Right ventricle myocardium inferior (tissue), 1 donor: ENCODE measurements at regions not wholly inside any gene's neighbourhood (a gene's known extent, or its start where the extent isn't known, plus 50 kb on each side); places are given as distances from the start of the nearest gene placed in this dataset.
A peak's percentile ranks its signal among the peaks of the same experiment; 100 is the strongest.

Experiments
- ATAC-seq: fragments of 200-7000 bp; cut with Tn5 transposase; one replicate; pipeline ENCODE4 v1.9.1; 2020; ENCODE audit warnings: mild to moderate bottlenecking, moderate library complexity
- DNase-seq: peaks from one replicate; pipeline ENCODE4 v3.0.0; 2021; ENCODE audit errors: missing footprints
- intact Hi-C: fragments of 100-400 bp; cut with DNase I; formaldehyde crosslinking; loops from one replicate; pipeline ENCODE4 v1.11.0; 2022
- donor health status: DM: no; HTN: yes; CAD: no; lungs with severe emphysema.

DNA sequence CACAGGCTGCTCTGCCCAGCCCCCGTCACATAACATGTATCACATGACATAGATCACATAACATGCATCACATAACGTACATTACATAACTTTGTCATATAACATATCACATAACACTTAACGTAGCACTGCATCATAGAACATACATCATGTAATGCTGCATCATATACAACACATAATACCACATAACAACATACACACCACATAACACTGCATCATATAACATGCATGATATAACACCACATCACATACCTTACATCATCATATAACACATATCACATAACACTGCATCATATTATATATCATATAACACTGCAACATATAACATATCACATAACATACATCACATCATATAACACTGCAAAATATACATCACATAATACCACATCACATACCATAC lies 83.8 kb downstream of the AXIN2 start:
- intact Hi-C loops, result no loop called here
- no peak for DNase-seq
- no peak for ATAC-seq

DNA sequence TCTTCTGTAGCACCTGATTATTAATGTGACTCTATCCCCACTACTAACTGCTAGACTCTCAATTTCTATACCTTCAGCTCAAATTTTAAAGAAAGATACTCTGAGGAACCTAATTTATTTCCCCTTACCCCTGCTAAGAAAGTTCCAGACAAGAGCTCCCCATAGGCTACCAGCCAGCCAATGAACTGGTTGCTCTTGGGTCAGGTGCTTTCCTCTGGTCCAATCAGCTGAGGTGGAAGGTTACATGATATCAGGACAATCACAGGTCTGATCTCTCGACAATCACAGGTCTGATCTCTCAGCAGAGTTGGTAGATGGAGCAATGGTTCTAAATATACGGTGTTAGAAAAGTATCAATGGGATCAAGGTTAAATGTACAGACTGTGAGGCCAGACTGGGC lies 86.8 kb downstream of the AXIN2 start:
- ATAC-seq, result no peak

DNA sequence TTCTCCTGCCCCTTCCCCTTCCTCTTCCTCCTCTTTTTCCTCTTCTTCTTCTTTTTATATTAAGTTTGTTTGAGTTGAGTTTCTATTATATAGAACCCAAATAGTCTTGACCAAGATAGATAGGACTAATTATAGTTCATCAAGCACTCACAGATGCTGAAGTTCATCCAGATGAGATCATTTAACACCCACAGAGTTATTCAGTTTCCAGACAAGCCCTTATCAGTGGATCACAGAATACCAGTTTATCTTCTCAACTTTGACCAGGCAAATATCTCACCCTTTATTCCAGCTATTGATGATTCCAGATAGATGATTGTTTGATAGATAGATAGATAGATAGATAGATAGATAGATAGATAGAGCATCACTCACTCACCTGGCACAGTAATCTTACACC lies 87.5 kb downstream of the AXIN2 start:
- intact Hi-C loops, result no loop called here
- DNase-seq, result no peak
- ATAC-seq, result no peak

More for the DNA sequence above, 86.8 kb downstream of the AXIN2 start:
- no peak for DNase-seq
- intact Hi-C loops, result no loop called here

DNA sequence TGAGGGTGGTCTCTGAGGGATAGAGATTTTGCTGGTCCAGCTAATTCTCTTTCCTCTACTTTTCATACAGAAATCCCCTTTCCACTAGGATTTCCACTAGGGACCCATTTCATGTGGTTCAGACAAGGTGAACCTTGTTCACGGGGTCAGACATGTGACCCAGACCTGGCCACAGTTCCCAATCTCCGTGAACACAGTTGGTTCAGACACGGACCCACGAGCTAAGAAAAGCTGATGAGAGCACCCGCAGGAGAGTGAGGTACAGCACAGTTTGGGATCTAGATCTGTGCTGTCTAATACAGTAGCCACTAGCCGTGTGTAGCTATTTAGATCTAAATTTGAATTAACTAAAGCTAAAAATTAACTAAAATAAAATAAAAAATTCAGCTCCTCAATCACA lies 88.1 kb downstream of the AXIN2 start:
- DNase-seq (no peak), ATAC-seq (peak; percentile 38)
- intact Hi-C loops, result no loop called here

DNA sequence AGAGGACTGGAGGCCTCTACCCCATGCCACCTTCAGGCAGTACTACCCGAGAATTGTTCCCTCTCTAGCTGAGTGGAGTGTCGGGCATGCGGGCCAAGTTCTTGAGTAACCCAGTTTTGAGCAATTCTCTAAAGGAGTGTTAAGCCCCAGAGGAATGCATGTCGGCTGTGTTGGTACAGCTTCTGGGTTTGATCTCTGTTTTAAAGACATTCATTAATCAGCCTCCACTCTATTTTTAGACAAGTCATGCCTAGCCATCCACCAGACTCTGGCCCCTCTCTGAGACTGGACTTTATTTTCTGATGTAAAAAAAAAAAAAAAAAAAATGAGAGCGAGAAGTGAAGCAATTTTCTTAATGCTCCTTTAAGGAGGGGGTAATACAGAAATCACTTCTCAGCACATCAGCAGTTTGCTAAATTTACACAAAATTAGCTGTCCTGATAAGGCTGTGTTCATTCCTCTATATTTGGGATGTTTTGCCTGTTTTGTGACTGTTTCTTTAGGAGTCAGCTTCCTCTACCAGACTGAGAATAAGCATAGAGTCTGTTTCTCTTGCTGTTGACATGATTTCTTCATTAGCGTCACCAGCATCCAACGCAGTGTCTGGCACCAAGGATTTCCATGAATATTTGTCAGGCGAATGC lies 88.7 kb downstream of the AXIN2 start:
- DNase-seq (no peak), ATAC-seq (peak; percentile 60)
- intact Hi-C loops, result no loop called here

DNA sequence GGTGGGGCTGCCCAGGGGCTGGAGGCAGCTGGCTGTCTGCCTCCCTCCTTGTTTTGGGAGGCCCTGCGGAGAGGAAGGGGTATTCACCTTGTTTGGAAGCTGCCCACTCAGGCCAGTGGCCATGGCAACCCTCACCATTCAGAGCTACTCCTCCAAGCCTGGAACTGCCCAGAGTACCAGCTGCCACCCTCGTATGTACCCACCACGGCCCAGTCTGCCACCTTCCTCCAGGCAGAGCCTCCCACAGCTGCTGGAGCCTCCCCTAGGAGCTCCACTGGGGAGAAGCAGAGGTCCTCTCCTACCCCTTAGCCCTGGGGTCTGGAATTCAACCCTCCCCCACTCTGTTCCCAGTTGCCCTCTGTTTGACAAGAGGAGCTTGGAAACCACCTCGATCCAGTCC lies 90.7 kb downstream of the AXIN2 start:
- intact Hi-C loops, result no loop called here
- DNase-seq, result no peak
- ATAC-seq, result no peak

DNA sequence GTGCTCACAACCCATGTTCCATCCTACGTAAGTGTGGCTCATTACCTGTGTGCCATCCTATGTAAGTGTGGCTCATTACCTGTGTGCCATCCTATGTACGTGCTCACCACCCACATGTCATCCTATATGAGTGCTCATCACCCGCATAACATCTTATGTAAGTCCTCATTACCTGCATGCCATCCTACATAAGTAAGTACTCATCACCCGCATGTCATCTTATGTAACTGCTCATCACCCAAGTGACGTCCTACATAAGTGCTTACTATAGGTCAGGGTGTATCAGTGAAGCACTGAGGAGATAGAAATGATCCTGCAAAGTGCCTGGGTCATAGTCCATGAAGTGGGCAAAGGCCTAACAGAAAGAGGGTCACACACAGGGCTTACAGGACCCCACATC lies 93.1 kb downstream of the AXIN2 start:
- DNase-seq (no peak), ATAC-seq (no peak)
- intact Hi-C loops, result no loop called here

DNA sequence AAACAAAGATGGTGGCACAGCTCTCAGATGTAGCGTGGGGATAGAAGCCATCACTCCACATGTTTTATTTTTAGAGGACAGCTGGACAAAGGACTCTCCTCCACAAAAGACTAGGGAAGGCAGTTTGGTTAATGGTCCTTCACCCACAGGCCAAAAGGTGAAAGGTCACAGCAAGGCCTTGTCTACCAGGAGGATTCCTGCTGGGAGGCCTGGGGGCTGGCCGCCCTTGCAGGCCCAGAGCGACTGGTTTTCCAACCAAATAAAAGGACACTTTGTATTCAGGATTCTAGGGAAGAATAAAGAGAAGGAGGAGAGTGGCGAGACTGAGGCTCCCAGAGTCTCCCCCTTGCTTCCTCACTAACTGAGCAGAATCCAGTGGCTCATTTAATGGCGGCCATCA lies 94.3 kb downstream of the AXIN2 start:
- DNase-seq, result no peak
- intact Hi-C loops, result no loop called here
- no peak for ATAC-seq

DNA sequence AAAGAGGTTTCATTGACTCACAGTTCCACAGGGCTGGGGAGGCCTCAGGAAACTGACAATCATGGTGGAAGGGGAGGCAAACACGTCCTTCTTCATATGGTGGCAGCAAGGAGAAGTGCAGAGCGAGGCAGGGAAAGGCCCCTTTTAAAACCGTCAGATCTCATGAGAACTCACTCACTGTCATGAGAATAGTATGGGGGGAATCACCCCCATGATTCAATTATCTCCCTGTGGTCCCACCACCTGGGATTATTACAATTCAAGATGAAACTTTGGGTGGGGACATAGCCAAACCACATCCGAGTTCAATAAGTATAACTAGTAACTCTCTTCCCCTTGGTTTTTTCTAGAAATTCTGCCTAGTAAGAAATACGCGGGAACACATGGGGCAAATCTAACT lies 94.9 kb downstream of the AXIN2 start:
- intact Hi-C loops, result no loop called here
- ATAC-seq (no peak), DNase-seq (no peak)

DNA sequence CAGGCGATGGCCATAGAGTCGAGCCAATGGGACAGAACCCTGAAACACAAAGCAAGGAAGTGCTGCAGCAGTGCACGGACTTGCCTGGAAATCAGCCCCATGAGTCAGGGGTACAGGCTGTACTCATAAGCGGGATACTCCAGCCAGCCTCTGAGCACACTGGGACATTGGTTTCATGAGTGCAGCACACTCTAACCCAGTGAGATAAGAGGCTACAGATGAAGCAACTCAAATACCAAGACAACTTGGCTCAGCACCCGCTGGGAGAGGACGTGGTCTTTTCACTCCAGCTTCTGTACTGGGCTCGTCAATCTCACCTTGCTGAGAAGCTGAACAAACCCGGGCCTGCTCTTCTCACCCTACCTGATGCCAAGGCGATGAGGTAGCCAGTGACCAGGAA lies 98.2 kb downstream of the AXIN2 start:
- ATAC-seq, result peak; percentile 98
- DNase-seq, result peak; percentile 85
- intact Hi-C loops, result loop anchor here (1.0 to 5.0 kb wide), 6 partner anchors 22 to 469 kb away; no protein-coding TSS in a partner anchor

DNA sequence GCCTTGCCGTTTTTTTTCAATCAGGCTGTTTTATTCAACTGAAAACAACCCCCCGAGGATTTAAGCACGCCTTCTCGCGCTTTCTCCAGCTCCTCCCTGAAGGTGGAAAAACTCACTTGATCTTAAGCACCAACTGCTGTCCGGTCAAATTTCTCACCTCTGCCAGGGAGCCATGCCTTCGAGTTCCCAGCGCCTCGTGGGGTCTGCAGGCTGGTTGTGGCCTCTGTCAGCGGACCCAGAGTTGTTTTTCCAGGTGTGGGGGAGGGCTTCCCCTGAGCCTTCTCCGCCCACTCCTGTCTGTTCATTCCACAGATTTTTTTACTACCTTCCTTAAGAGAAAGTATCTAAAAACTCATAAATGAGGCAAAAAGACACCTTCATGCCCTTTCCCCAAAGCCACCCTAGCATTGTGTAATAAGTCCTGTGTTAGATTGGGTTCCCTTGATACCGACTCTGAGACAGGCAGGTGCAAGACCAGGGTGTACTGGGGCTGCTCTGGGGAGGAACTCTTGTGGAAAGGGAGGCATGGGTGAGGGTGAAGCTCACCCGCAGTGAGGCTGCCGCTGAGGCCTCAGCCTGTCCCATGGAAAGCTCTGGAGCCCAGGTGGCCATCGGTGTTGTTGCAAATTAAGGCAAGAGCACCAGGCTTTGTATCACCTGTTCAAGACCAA lies 101.6 kb downstream of the AXIN2 start:
- no peak for DNase-seq
- intact Hi-C loops, result loop anchor here (5.0 kb wide), 4 partner anchors 72 to 472 kb away; no protein-coding TSS in a partner anchor
- no peak for ATAC-seq

DNA sequence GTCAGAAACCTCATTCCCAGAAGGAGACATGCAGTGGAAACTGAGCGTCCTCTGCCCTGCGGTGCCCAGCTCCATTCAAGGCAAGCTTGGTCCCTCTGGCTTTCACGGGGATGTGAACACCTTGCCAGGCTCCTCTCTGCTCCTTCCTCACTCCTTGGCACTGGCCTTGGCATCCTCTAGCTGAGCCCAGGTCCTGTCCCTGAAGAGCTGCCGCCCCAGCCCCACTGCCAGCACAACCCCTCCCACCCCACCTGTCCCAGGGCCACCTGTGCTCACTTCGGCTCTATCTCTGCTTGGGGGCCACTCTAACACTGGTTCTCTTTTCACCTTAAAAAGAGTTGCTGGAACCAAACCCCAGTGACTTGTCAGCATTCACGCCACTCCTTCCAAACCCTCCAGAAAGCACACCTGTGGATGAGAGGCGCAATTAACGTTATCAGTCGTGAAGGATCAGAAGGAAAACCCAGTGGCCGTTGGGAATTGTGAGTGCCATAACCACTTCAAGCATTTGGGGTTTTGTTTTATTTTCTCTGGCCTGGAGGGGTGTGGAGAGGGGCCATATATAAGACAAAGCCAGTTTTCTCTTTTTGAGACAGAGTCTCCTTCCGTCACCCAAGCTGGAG lies 103.7 kb downstream of the AXIN2 start:
- ATAC-seq, result no peak
- intact Hi-C loops, result loop anchor here (5.0 kb wide), 1 partner anchor 340 kb away; no protein-coding TSS in a partner anchor

DNA sequence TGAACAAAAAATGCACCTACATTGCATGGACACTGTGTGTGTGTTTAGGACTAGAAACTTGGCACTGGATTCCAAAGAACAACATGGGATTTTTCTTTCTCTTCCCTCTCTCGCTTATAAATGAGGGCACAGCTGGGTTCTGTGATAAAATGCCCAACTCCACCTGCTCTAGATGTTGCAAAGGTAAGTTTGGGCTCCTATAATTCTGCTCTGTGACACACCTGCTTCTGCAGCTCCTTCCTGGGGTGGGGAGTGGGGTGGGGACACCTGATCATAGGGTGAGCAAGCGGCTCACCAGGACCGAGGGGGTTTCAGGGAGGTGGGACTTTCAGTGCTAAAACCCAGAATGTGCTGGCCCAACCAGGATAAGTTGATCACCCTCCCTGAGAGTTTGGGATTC lies 104.3 kb downstream of the AXIN2 start:
- ATAC-seq, result no peak
- DNase-seq, result no peak
- intact Hi-C loops, result loop anchor here (5.0 kb wide), 1 partner anchor 340 kb away; no protein-coding TSS in a partner anchor

More for the DNA sequence above, 103.7 kb downstream of the AXIN2 start:
- DNase-seq, result no peak

DNA sequence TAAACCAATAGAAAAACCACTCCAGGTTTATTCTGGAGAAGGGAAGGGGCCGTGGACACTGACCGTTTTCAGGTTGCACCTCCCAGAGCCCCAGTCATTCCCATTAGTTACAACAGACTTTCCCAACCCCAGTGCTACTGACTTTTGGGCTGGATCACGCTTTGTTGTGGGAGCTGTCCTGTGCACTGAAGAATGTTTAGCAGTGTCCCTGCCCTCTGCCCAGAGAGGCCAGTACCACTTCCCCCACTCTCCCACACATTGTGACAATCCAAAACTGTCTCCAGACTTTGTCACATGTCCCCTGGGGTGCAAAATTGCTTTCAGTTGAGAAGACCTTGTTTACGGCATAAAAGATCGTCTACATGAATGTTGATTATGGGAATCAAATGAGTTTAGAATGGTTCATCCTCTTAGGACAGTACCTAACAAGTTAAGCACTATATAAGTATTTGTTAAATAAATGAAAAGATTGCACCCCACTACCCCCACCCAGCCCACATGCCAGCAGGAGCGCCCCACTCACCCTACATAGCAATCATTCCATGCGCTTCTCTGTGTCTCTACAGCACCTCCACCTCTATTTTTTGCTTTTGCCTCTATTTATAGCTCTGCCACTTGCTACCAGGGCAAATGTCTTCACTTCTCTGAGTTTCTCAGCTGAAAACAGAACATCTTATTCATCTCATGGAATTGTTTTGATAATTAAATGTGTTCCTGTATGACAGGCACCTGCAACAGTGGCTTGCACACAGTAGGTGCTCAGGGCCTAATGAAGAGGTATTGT lies 104.9 kb downstream of the AXIN2 start:
- intact Hi-C loops, result loop anchor here (5.0 kb wide), 1 partner anchor 341 kb away; no protein-coding TSS in a partner anchor
- ATAC-seq (peak; percentile 74), DNase-seq (no peak)

DNA sequence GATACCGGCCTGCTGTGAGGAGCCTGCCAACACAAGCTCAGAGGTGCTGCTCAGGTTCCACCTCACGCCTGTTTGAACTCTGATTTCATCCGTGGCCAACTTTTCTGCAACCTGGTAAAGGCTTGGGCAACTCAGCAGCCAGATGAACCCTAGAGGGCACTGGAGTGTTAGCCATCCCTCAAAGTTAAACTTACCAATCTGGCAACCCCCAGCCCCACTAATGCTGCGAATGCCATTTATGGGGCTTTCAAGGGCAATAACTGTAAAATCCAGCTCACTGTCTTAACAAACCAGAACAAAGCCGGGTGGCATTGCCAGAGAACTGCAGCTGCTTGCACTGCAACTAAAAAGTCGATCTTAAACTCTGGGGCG lies 105.5 kb downstream of the AXIN2 start:
- ATAC-seq (peak; percentile 85), DNase-seq (no peak)
- intact Hi-C loops, result loop anchor here (5.0 kb wide), 1 partner anchor 341 kb away; no protein-coding TSS in a partner anchor

DNA sequence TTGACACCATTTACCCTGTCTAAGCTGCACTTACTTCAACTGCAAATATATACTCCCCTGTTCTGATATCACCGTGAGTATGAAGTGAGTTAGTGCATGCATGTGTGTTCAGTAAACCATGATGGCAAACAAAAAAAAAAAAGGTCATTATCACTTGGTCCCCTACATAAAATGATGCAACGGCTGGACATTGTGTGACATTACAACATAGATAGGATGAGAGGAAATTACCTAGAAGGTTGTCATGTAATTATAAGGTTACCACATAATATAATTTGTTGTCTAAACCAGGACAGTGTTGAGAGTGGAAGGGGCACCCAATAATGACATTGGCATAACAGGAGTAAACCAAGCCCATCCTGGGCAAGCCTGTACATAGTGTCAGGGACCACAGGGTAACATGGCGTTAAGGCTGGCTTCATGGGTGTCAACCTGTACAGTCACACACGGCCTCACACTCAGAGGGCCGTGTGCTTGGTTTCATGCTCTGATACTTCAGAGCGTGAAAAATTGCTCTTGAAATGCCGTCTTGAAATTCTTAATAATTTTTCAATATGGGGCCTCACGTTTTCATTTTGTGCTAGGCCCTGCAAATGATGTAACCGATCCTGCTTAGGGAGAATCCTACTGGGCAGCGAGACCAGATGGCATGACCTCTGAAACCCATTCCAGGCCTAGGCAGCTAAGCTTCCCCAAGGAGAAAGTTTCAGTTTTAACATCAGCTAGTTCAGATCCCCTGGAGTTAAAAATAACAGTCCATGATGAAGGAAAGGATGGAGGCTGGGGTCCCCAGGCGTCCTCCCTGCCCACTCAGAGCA lies 106.1 kb downstream of the AXIN2 start:
- DNase-seq (no peak), ATAC-seq (no peak)
- intact Hi-C loops, result loop anchor here (5.0 kb wide), 1 partner anchor 342 kb away; no protein-coding TSS in a partner anchor

DNA sequence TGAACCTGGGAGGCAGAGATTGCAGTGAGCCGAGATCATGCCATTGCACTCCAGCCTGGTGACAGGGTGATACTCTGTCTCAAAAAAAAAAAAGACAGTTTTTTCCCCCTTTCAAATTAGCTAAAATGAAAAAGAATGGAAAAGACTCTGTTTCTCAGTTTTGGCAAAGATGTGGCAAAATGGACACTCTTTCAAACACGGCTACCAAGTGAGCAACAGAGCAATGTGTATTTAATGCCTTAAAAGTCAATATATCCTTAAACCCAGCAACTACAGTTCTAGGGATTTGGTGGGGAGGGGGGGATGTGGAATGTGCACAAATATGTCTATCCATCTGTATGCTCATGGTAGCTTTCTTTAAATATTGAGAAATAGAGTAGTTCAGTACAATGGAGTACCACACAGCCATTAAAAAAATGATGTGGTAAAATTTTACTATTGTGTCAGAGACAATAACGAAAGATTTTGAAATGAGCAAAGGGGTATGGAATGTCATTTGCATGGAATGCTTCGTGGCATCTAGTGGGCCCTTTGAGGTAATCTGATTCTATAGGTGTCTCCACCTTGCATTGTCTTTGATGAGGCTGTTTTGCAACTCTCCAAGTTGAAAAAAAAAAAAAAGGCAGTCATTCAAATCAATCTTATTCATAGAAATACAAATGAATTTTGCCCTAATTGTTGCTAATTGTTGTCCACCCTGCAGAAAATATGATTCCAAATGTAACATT lies 108.1 kb downstream of the AXIN2 start:
- ATAC-seq (no peak), DNase-seq (no peak)
- intact Hi-C loops, result no loop called here

DNA sequence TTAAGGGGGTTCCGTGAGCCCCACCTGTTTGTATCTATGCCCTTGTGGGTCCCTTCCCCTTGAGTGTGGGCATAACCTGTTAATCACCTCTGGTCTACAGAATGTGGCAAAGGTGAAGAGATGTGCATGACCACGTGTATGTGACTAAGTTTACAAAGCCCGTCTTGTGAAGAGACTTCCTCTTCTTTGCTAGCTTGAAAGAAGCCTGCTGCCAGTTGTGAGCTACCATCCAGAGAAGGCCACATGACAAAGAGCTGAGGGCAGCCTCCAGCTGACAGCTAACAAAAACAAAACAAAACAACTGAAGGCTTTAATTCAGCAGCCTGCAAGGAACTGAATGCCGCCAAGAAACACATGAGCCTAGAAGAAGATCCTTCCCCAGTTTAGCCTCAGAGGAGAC lies 112.0 kb downstream of the AXIN2 start:
- no peak for ATAC-seq
- DNase-seq, result no peak
- intact Hi-C loops, result no loop called here
